ENCODE measurements at regions not wholly inside any gene's neighbourhood (a gene's known extent, or its start where the extent isn't known, plus 50 kb on each side); places are given as distances from the start of the nearest gene placed in this dataset.
A peak's percentile ranks its signal among the peaks of the same experiment; 100 is the strongest.
"Not testable (repeated sequence)": the region's sequence is repeated elsewhere in the genome, so short reads cannot be mapped to it uniquely, and the experiment has no call there.

DNA sequence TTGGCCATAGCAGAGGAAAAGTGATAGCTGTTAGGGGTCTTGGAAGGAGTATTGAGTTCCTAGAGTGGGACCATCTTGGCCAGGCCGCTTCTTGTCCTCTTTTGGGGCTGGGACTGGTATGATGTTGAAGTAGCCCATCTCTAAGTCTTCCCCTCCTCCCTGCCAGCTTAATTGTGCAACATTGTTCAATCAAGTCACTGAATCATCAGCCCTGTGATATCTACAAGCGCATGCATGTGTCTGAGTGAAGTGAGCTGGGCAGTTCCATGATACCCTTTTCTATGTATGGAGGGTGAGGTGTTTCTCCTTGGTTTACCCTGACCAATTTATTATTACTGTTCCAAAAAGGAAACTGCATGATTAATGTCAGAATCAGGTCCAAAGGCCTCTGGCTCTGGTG is 112.2 kb downstream of the C9orf152 start:
- no peak overlapping the region for H3K27ac Mint-ChIP-seq
- H3K4me1 Mint-ChIP-seq: peaks cover 48 to 93% of the 10 kb centered on the region in 2 donors
- peaks cover 39 to 66% of the 10 kb centered on the region in 2 donors for H3K36me3 Mint-ChIP-seq
- H3K27me3 Mint-ChIP-seq: no peaks in the 10 kb centered on the region
- no peak for ATAC-seq (replicated peaks)
- H3K4me3 Mint-ChIP-seq: no peak overlapping the region
- H3K9me3 Mint-ChIP-seq: no peaks in the 10 kb centered on the region
- no peak for DNase-seq

DNA sequence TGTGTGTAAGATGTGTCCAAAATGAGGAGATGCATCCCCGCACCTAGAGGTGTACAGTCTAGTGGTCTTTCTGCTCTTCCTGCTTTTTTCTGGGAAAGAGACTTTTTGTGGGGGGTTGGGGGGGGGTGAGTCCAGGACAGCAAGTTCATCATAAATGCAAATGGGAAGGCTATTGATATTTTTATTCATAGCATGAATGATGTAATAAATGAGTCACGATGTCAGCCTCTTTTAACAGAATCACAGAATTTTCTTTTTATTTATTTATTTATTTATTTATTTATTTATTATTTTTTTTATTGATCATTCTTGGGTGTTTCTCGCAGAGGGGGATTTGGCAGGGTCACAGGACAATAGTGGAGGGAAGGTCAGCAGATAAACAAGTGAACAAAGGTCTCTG is 111.3 kb downstream of the C9orf152 start:
- H3K27ac Mint-ChIP-seq: peak overlapping the region; percentile 51
- peaks cover 39 to 61% of the 10 kb centered on the region in 2 donors for H3K36me3 Mint-ChIP-seq
- H3K9me3 Mint-ChIP-seq; DNase-seq; H3K4me3 Mint-ChIP-seq; H3K27me3 Mint-ChIP-seq; ATAC-seq (replicated peaks): not testable (repeated sequence)
- H3K4me1 Mint-ChIP-seq: peaks cover 52 to 93% of the 10 kb centered on the region in 2 donors

DNA sequence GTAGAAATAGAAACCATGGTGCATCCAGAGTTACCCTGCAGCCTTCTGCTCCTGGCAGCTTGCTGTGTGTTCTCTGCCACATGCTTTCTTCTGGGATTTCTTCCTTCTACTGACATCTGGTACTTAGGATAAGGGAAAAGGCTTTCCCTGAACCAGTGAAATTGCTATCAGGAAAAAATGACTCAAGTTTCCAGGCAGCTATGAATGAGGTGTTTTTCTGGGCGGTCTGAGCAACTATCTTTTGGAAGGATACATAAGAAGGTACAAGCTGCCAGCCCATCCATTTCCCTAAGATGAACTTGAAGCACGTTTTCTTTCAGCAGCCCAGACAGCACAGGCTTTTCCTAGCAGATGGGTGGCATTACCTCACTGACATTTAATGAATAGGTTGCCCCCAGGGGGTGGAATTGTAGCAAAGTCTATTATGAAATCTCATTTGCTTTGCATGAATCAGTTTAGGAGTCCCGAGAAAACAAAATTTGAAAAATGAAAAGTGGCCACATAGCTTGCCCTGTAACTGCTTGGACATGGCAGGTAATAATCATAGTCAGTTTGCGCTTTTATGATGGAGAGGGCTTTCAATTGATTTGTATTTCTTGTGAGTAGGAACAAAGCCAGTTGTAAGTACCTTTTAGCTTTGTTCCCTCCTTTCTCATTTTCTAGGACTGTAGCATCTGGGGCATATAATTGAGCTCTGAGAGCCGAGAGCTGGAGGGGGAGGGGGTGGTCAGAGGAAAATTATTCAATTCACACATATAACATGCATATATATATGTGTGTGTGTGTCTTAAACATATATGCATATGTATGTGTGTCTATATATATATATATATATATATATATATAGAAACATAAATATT is 108.5 kb downstream of the C9orf152 start:
- Mint-ChIP-seq H3K36me3 (peaks cover 36 to 58% of the 10 kb centered on the region in 2 donors), H3K4me1 (peaks cover 55 to 90% of the 10 kb centered on the region in 2 donors), H3K27ac (peak overlapping the region; percentile 65), H3K9me3 (no peaks in the 10 kb centered on the region), H3K27me3 (no peaks in the 10 kb centered on the region), H3K4me3 (no peak overlapping the region)
- DNase-seq: no peak
- ATAC-seq (replicated peaks): no peak

DNA sequence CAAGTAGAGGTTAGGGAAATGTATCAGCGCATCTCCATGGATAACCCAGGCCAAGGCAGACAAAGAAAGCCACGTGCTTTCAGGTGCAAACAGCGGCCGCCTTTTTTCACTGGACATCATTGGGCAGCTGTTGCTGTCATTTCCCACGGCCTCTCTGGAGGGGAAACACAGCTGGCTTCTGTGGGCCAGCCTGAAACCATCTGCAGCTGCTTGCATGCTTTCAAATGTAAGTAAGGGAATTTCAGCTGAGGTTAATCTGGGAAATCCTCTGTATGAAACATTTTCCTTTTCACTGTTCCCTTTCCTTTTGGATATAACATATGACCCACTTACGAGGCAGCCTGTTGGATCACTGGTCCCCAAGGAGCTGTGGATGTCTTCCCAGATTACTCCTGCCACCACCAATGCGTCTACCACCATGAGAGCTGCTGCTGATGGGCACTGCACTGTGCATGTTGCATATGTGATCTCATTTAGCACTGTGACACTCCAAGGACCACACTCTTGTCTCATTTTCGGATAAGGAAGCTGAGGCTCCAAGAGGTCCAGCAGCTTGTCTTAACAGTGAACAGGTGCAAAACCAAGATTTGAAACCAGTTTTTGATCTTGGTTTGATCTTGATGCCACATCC is 106.3 kb downstream of the C9orf152 start:
- H3K9me3 Mint-ChIP-seq: no peaks in the 10 kb centered on the region
- peaks cover 56 to 83% of the 10 kb centered on the region in 2 donors for H3K4me1 Mint-ChIP-seq
- H3K27me3 Mint-ChIP-seq: no peaks in the 10 kb centered on the region
- DNase-seq: no peak
- peak overlapping the region; percentile 66 for H3K27ac Mint-ChIP-seq
- peak; percentile 52 to 54 for ATAC-seq (replicated peaks)
- peaks cover 36 to 59% of the 10 kb centered on the region in 2 donors for H3K36me3 Mint-ChIP-seq
- no peak overlapping the region for H3K4me3 Mint-ChIP-seq

DNA sequence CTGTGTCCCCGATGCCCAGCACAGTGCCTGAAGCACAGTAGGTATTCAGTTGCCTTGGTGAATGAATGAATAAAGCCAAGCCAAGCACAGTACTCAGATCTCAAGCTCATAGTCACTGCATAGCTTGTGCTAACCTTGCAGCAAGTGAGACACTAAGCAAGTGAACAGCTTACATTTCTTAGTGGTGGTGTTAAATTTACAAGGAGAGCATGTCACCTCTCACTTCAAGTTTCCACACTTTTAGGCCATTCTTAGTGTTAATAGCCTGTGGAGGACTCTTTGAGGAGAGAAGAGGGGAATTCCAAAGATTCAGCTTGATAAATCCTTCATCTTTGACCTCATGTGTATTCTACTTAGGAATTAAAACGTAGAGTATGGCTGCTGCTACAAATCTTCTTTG is 104.7 kb downstream of the C9orf152 start:
- Mint-ChIP-seq H3K4me1 (peaks cover 54 to 76% of the 10 kb centered on the region in 2 donors), H3K4me3 (peak overlapping the region; percentile 29 to 70)
- DNase-seq: no peak

DNA sequence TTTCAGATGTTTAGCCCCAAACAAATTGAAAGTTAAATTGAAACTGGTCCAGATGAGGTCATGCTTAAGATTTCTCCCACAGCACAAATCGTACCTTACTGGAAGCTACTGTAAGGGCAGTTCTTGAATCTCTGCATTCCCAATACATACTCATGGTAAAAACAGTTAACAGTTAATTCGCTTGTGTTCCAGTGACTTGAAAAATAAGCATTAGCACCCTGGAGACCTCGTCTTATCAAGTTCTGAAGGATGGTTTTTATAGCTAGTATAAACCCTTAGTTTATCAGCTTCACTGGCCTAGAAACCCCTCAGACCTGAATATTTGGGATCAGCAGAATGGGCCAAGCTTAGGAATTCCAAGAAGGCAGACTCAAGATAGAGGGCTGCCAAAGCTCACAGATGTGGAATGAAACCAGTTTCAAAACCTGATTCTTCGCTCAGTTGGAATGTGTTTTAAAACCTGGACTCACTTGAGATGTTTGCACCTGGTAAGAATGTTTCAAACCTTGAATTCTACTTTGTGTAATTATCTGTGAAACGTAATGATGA is 103.6 kb downstream of the C9orf152 start:
- no peak for DNase-seq

More for the DNA sequence above, 104.7 kb downstream of the C9orf152 start:
- peaks cover 34 to 58% of the 10 kb centered on the region in 2 donors for H3K36me3 Mint-ChIP-seq
- peak overlapping the region; percentile 96 for H3K27ac Mint-ChIP-seq
- H3K9me3 Mint-ChIP-seq: no peaks in the 10 kb centered on the region
- H3K27me3 Mint-ChIP-seq: no peaks in the 10 kb centered on the region
- ATAC-seq (replicated peaks): no peak

DNA sequence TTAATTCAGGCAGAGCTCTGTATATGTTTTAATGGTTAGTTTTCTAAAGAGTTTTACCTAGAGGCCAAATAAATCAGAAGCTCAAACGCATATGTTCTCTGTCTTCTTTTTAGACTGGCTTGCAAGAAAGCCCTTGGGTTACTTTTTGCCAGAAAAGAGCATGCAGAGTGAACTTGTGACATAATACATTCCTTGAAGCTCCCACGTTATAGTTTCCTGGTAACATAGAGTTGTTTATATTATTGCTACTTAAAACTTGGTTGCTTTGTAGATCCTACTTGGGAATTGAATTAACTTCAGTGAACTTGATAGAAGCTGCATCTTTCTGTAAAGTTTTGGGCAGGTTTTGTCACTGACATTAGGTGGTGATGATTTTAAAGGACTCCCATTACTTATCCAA is 102.9 kb downstream of the C9orf152 start:
- Mint-ChIP-seq H3K4me1 (peaks cover 45 to 75% of the 10 kb centered on the region in 2 donors), H3K36me3 (peaks cover 35 to 51% of the 10 kb centered on the region in 2 donors), H3K27me3 (no peaks in the 10 kb centered on the region), H3K4me3 (no peak overlapping the region), H3K9me3 (no peaks in the 10 kb centered on the region), H3K27ac (peak overlapping the region; percentile 14)
- no peak for DNase-seq
- ATAC-seq (replicated peaks): no peak

More for the DNA sequence above, 103.6 kb downstream of the C9orf152 start:
- ATAC-seq (replicated peaks): no peak
- H3K4me3 Mint-ChIP-seq: no peak overlapping the region
- H3K27ac Mint-ChIP-seq: no peak overlapping the region
- H3K9me3 Mint-ChIP-seq: no peaks in the 10 kb centered on the region
- no peaks in the 10 kb centered on the region for H3K27me3 Mint-ChIP-seq
- peaks cover 37 to 51% of the 10 kb centered on the region in 2 donors for H3K36me3 Mint-ChIP-seq
- H3K4me1 Mint-ChIP-seq: peaks cover 45 to 75% of the 10 kb centered on the region in 2 donors

DNA sequence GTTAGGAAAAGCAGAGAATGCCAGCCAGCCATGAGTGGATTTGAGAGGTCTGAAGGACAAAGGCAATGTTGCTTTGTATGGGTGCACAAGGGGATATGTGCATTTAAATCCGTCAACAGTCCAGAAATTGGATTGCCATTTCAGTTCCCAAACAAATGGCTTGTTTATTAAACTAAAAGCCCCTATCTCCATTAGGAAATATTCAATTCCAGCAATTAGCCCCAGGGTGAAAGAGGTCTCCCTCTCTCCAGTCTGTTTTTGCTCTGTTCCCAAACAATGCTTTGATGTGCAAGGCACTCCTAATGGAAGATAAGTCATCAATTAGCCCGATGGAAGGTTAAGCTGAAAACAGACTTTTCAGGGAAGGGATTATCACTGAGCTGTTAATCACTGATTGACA is 101.3 kb downstream of the C9orf152 start:
- H3K27me3 Mint-ChIP-seq: no peaks in the 10 kb centered on the region
- DNase-seq (no peak), ATAC-seq (replicated peaks) (no peak)
- H3K9me3 Mint-ChIP-seq: no peaks in the 10 kb centered on the region
- H3K27ac Mint-ChIP-seq: peak overlapping the region; percentile 73
- H3K4me1 Mint-ChIP-seq: peaks cover 39 to 73% of the 10 kb centered on the region in 2 donors
- H3K36me3 Mint-ChIP-seq: peaks cover 28 to 44% of the 10 kb centered on the region in 2 donors
- peak overlapping the region in 1 of 2 donors; percentile 8 for H3K4me3 Mint-ChIP-seq

DNA sequence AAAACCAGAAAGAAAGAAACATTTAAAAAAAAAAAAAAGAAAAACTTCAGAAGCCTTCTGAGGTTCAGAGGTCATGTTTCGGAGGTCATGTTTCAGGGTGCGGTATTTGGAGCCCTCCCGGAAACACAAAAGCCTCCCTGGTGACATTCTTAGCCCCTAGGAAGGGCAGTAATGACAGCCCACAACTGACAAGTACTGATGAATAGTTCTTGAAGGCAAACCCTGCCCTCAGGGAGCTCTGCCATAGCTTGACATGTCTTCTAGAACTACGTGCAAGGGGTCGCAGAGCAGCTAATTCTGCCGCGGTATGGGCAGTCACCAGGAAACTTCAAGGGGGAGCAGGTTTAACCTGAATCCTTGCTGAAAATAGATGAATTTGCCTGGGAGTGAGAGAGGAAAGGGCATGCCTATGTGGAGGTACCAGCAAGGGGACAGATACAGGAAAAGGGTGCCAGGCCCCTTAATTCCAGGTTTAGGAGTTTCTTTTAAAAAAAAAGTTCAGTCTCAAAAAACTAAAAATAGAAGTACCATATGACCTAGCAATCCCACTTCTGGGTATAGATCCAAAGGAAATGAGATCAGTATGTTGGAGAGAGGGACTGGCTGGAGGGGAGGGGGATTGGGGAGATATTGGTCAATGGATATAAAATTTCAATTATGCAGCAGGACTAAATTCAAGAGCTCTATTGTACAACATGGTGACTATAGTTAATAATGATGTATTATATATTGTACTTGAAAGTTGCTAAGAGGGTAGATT is 98.4 kb downstream of the C9orf152 start:
- DNase-seq: no peak
- peak; percentile 22 to 28 for ATAC-seq (replicated peaks)
- no peaks in the 10 kb centered on the region for H3K27me3 Mint-ChIP-seq
- H3K4me3 Mint-ChIP-seq: peak overlapping the region; percentile 47 to 70
- H3K27ac Mint-ChIP-seq: peak overlapping the region; percentile 69
- peaks cover 32 to 46% of the 10 kb centered on the region in 2 donors for H3K36me3 Mint-ChIP-seq
- peaks cover 37 to 73% of the 10 kb centered on the region in 2 donors for H3K4me1 Mint-ChIP-seq
- H3K9me3 Mint-ChIP-seq: no peaks in the 10 kb centered on the region

DNA sequence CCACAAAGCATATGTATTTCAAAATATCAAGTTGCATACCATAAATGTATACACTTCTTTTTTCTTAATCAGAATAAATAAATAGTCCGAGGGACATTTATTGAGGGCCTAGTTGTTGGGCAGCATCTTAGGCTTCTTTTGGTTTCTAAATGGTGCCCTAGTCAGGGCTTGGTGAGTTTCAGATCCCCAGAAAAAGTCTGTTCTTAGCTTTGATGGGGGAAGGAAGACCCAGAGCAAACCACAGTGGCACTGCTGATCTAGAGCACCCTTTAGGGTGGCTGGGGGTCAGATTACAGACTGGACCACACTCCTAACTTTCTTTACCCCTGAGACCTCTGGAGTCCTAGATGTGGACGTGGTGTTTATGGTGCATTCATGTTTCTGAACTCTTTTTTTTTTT is 97.8 kb downstream of the C9orf152 start:
- Mint-ChIP-seq H3K27ac (peak overlapping the region; percentile 92), H3K4me3 (no peak overlapping the region), H3K4me1 (peaks cover 41 to 79% of the 10 kb centered on the region in 2 donors), H3K36me3 (peaks cover 36 to 52% of the 10 kb centered on the region in 2 donors), H3K9me3 (no peaks in the 10 kb centered on the region), H3K27me3 (no peaks in the 10 kb centered on the region)
- ATAC-seq (replicated peaks) (peak; percentile 83 to 85), DNase-seq (no peak)

DNA sequence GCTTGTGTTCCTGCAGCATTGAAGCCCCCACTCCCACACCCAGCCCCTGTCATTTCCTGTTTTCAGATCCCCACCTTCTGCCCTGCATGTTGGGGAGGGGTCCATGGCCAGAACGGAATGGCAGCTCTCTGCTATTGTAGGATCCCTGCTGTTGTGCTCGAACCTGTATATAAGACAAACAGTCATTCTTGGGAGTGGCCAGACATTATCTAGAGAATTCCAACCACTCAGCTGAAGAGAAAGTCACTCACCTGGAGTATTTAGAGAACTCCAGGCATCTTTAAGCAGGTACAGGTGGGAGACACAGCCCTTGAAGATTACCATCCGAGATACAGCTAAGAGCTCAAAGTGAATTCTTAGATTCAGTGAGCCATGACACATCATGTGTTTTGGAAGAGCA is 96.1 kb downstream of the C9orf152 start:
- Mint-ChIP-seq H3K36me3 (peaks cover 41 to 53% of the 10 kb centered on the region in 2 donors), H3K4me1 (peaks cover 44 to 80% of the 10 kb centered on the region in 2 donors), H3K4me3 (peak overlapping the region; percentile 10 to 41), H3K9me3 (no peaks in the 10 kb centered on the region), H3K27ac (peak overlapping the region; percentile 39), H3K27me3 (no peaks in the 10 kb centered on the region)
- DNase-seq: no peak
- no peak for ATAC-seq (replicated peaks)

DNA sequence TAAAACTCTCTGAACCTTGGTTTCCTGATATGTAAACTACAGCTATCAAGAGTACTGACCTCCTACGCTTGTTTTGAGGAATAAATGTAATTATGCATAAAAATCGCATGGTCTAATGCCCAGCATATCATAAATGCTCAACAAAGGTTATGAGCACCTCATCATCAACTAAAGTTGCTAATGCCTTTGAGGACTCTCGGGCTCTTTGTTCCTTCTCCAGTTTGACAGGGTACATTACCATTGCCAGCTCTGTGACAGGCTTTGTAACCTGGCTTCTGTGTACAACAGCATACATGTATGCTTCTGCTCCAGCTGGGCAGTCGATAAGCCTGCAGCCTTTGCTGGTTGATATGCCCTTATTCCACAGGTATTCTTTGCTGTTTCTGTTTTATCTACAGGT is 95.2 kb downstream of the C9orf152 start:
- Mint-ChIP-seq H3K4me3 (peak overlapping the region in 1 of 2 donors; percentile 60), H3K4me1 (peaks cover 52 to 87% of the 10 kb centered on the region in 2 donors), H3K36me3 (peaks cover 48 to 59% of the 10 kb centered on the region in 2 donors), H3K9me3 (no peaks in the 10 kb centered on the region), H3K27me3 (no peaks in the 10 kb centered on the region), H3K27ac (peak overlapping the region; percentile 85)
- no peak for DNase-seq
- ATAC-seq (replicated peaks): peak; percentile 65 to 69

DNA sequence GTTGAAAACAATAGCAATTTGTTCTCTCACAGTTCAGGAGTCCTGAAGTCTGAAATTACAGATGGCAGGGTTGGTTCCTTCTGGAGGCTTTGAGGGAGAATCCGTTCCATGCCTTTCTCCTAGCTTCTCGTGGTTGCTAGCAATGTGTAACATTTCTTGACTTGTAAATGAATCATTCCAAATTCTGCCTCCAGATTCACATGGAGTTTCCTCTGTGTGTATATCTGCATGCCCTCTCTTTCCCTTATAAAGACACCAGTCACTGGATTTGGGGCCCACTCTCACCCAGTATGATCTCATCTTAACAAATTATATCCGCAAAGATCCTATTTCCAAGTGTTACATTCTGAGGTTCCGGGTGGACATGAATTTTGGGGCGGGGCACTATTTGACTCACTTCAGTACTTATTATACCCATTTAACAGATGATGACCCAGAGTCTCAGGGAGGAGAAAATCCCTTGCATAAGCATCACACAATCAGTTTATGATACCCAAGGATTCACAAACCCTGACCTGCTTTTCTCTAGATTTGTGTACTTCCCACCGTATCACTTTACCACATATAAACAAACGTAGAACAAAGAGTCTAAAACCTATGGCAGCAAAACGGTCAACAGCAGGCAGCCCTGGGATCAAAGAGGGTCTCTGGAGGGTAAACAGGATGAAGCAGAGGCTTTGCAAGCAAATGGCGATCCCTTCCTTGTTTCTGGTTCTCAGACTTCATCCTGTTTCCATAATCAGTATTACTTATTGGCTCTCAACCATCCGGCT is 93.7 kb downstream of the C9orf152 start:
- no peaks in the 10 kb centered on the region for H3K9me3 Mint-ChIP-seq
- H3K27me3 Mint-ChIP-seq: no peaks in the 10 kb centered on the region
- H3K4me3 Mint-ChIP-seq: no peak overlapping the region
- peaks cover 54 to 89% of the 10 kb centered on the region in 2 donors for H3K4me1 Mint-ChIP-seq
- peaks cover 50 to 68% of the 10 kb centered on the region in 2 donors for H3K36me3 Mint-ChIP-seq
- DNase-seq: no peak
- H3K27ac Mint-ChIP-seq: peak overlapping the region; percentile 80
- no peak for ATAC-seq (replicated peaks)
